ENCODE measurements at regions not wholly inside any gene's neighbourhood (a gene's known extent, or its start where the extent isn't known, plus 50 kb on each side); places are given as distances from the start of the nearest gene placed in this dataset.

- TF ChIP-seq CHD7 (IDR thresholded peaks at IDR 0.05; ENCODE audit: insufficient replicate concordance, low read length), result no peak
- no peak for TF ChIP-seq CREB1 (IDR thresholded peaks at IDR 0.05)
Measured at GRCh38 chr5:94082405-94082804, 341.0 kb upstream of the POU5F2 start (continued).

Data from H1 (cell line).